ENCODE measurements at regions not wholly inside any gene's neighbourhood (a gene's known extent, or its start where the extent isn't known, plus 50 kb on each side); places are given as distances from the start of the nearest gene placed in this dataset.
"Not testable (repeated sequence)": the region's sequence is repeated elsewhere in the genome, so short reads cannot be mapped to it uniquely, and the experiment has no call there.

DNA sequence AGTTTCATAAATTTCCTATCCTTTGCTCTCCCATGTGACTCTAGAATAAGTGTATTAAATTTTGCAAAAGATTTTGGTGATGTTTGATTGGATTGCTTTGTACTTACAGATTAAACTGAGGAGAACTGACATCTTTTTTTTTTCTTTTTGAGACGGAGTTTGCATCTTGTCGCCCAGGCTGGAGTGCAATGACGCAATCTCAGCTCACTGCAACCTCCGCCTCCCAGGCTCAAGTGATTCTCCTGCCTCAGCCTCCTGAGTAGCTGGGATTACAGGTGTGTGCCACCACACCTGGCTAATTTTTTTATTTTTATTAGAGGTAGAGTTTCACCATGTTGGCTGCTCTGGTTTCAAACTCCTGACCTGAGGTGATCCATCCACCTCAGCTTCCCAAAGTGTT is 121.4 kb upstream of the LARP1 start:
- H3K36me3 ChIP-seq; DNase-seq (ENCODE audit: low spot score); H3K4me1 ChIP-seq (ENCODE audit: control insufficient read depth in 1 of 2, low read depth in 2 of 2); H3K27ac ChIP-seq; ATAC-seq (ENCODE audit: insufficient number of reproducible peaks, low FRiP score, low read depth); H3K4me3 ChIP-seq; H3K9me3 ChIP-seq; H3K27me3 ChIP-seq (replicated peaks; ENCODE audit: insufficient read depth): not testable (repeated sequence)

DNA sequence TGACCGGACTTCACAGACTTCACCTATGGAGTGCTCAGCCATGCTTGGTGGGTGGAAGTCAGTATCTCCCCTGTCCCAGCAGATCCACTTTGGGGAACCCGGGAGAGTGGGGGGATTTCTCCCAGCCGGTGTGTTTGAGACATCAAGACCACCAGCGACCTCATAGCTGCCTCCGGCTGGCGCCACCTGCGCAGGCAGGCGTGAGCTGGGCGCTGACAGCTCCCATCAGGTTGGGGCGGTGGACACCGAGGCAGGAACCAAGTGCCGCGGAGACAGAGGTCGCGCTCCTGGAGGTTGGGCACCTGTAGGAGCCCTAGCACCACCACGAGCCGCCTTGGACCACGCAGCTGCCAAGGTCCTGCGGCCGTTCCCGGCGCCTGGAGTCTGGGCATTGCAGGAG is 124.0 kb upstream of the LARP1 start:
- TF ChIP-seq, protein P1, sequence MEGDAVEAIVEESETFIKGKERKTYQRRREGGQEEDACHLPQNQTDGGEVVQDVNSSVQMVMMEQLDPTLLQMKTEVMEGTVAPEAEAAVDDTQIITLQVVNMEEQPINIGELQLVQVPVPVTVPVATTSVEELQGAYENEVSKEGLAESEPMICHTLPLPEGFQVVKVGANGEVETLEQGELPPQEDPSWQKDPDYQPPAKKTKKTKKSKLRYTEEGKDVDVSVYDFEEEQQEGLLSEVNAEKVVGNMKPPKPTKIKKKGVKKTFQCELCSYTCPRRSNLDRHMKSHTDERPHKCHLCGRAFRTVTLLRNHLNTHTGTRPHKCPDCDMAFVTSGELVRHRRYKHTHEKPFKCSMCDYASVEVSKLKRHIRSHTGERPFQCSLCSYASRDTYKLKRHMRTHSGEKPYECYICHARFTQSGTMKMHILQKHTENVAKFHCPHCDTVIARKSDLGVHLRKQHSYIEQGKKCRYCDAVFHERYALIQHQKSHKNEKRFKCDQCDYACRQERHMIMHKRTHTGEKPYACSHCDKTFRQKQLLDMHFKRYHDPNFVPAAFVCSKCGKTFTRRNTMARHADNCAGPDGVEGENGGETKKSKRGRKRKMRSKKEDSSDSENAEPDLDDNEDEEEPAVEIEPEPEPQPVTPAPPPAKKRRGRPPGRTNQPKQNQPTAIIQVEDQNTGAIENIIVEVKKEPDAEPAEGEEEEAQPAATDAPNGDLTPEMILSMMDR (IDR thresholded peaks at IDR 0.05), result no peak
- no peaks in the 10 kb centered on the region for H3K4me1 ChIP-seq (ENCODE audit: control insufficient read depth in 1 of 2, low read depth in 2 of 2)
- DNase-seq (ENCODE audit: low spot score) (no peak), ATAC-seq (ENCODE audit: insufficient number of reproducible peaks, low FRiP score, low read depth) (no peak)
- H3K27me3 ChIP-seq (replicated peaks; ENCODE audit: insufficient read depth), result no peaks in the 10 kb centered on the region
- no peaks in the 10 kb centered on the region for H3K36me3 ChIP-seq
- H3K27ac ChIP-seq, result no peak overlapping the region
- H3K4me3 ChIP-seq, result no peak overlapping the region
- H3K9me3 ChIP-seq, result no peaks in the 10 kb centered on the region

DNA sequence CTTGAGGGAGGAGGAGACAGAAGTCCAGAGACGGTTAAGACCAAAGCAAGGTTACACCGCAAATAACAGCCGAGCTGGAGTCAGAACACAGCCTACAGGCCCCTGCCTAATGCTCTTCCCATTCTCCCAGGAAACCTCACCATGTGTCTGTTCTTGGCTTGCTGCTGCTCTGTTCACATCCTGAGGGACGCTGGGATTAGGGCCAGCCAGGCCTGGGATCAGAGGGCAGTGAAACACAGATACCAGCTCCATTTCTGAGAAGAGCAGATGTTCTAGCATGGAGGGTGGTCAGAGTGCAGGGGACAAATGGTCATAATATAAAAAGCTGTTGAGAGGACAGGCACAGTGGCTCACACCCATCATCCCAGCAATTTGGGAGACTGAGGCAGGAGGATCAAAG is 124.8 kb upstream of the LARP1 start:
- no peaks in the 10 kb centered on the region for H3K9me3 ChIP-seq
- no peak for ATAC-seq (ENCODE audit: insufficient number of reproducible peaks, low FRiP score, low read depth)
- no peak overlapping the region for H3K27ac ChIP-seq
- no peak for DNase-seq (ENCODE audit: low spot score)
- TF ChIP-seq, protein P1 (IDR thresholded peaks at IDR 0.05), result no peak
- H3K27me3 ChIP-seq (replicated peaks; ENCODE audit: insufficient read depth), result no peaks in the 10 kb centered on the region
- no peaks in the 10 kb centered on the region for H3K4me1 ChIP-seq (ENCODE audit: control insufficient read depth in 1 of 2, low read depth in 2 of 2)
- no peaks in the 10 kb centered on the region for H3K36me3 ChIP-seq
- no peak overlapping the region for H3K4me3 ChIP-seq

DNA sequence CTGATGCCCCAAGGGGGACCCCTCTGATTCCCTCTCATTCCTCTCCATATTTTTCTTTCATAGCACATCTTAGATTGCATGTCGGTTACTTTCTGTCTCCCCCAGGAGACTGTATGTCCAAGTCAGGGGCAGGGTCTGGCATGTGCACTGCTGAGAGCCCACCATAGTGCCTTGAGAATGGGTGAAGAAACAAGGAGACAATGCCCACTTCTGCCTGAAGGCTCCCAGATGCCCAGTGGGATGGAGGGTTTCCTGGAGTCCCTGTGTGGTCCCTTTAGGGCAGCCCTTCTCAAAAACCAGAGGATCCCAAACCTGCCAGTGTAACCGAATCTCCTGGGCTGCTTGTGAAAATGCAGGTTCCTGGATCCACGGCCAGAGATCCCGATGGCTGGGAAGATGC is 126.5 kb upstream of the LARP1 start:
- TF ChIP-seq, protein P1 (IDR thresholded peaks at IDR 0.05), result no peak
- Histone ChIP-seq H3K36me3 (no peaks in the 10 kb centered on the region), H3K4me3 (no peak overlapping the region), H3K27me3 (replicated peaks; ENCODE audit: insufficient read depth) (no peaks in the 10 kb centered on the region), H3K9me3 (no peaks in the 10 kb centered on the region), H3K4me1 (ENCODE audit: control insufficient read depth in 1 of 2, low read depth in 2 of 2) (no peaks in the 10 kb centered on the region), H3K27ac (no peak overlapping the region)
- ATAC-seq (ENCODE audit: insufficient number of reproducible peaks, low FRiP score, low read depth), result no peak
- no peak for DNase-seq (ENCODE audit: low spot score)

DNA sequence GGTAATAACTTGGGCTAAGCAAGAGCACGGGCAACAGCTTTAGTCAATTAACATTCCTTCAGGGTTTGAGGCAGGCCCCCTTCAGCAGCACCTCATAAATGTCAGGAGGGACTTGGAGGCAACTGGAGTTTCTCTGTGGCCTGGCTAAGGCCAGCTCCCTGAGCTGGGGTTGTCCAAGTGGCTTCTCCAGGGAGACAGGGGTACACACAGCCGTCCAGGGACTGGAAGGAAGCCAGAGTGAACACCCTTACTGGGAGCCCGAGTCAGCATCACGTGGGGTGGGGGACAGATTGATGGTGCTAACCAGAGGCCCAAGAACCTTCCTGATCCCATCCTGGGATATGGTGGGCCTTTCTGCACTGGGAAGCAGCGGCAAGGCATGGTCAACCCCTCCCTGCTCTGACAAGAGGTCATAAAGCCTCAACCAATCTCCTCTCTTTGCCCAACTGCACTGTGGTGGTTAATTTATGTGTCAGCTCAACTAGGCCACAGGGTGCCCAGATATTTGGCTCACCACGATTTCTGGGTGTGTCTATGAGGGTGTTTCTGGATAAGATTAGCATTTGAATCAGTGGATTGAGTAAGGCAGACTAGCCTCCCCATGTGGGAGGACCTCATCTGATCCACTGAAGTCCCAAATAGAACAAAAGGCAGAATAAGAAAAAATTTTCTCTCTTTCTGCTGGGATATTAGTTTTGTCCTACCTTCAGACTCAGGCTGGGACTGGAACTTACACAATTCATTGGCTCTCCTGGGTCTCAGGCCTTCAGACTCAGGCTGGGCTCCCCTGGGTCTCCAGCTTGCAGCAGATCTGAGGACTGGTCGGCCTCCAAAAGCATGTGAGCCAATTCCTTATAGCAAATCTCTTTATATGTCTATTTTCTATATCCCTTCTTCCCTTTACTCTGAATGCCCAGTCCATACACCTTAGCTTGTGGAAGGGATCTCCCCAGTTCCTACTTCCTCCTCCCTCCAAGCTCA is 127.2 kb upstream of the LARP1 start:
- DNase-seq (ENCODE audit: low spot score) (no peak), ATAC-seq (ENCODE audit: insufficient number of reproducible peaks, low FRiP score, low read depth) (no peak)
- H3K4me1 ChIP-seq (ENCODE audit: control insufficient read depth in 1 of 2, low read depth in 2 of 2), result no peaks in the 10 kb centered on the region
- no peaks in the 10 kb centered on the region for H3K27me3 ChIP-seq (replicated peaks; ENCODE audit: insufficient read depth)
- TF ChIP-seq, protein P1 (IDR thresholded peaks at IDR 0.05), result no peak
- H3K4me3 ChIP-seq, result no peak overlapping the region
- no peaks in the 10 kb centered on the region for H3K36me3 ChIP-seq
- no peaks in the 10 kb centered on the region for H3K9me3 ChIP-seq
- no peak overlapping the region for H3K27ac ChIP-seq

All from thoracic aorta (tissue), 2 donors.